Brain microvascular endothelial cell (primary cell): ENCODE measurements at regions not wholly inside any gene's neighbourhood (a gene's known extent, or its start where the extent isn't known, plus 50 kb on each side); places are given as distances from the start of the nearest gene placed in this dataset.

Experiments used
- DNase-seq: peaks from one replicate; pipeline ENCODE4 v3.0.0-alpha.2; 2020
- H3K27ac ChIP-seq: fragments of 250-450 bp; sonication (Bioruptor Pico); 2 replicates; pipeline ENCODE4 v1.5.1; 2020; ENCODE audit warnings: mild to moderate bottlenecking, moderate library complexity
- H3K27me3 ChIP-seq: fragments of 250-450 bp; sonication (Bioruptor Pico); replicated peaks from 2 replicates; pipeline ENCODE4 v1.5.1; 2020; ENCODE audit warnings: mild to moderate bottlenecking
- H3K36me3 ChIP-seq: fragments of 250-450 bp; sonication (Bioruptor Pico); replicated peaks from 2 replicates; pipeline ENCODE4 v1.5.1; 2020; ENCODE audit warnings: mild to moderate bottlenecking
- H3K4me3 ChIP-seq: 2 replicates; pipeline ENCODE4 v1.5.1; 2011; ENCODE audit warnings: low read depth, mild to moderate bottlenecking, control low read depth, low read length, moderate library complexity
- in situ Hi-C: cut with HindIII; loops from 2 replicates; pipeline ENCODE4 v1.10.0; 2017; ENCODE audit warnings: low sequenced_read_pairs, low pct_ligation_motif_present
- TF ChIP-seq, protein P1 (sequence below): IDR thresholded peaks from 2 replicates; pipeline ENCODE4 v1.5.1; 2011; ENCODE audit warnings: low read depth, mild to moderate bottlenecking, moderate library complexity, low read length, control low read depth, inconsistent platforms; ENCODE audit errors: missing control alignments

DNA sequence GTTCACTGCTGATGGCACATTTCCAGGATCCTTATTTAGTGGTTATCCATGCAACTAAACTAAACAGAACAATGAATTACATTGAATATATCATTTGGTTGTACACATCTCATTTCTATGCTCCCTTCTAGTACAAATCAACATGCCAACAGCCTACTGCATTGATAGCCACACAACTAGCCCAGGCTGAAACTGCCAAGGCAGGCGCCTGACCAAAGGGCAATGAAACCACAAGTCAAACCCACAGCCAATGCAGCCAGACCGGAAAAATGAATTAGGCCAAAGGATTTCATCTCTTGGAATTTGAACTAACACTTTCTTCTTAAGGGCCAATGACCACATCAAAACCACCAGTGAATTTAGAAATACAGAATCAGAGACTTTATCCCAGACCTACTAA is 196.4 kb downstream of the NOL4 start:
- Histone ChIP-seq H3K27me3 (no peaks in the 10 kb centered on the region), H3K36me3 (no peaks in the 10 kb centered on the region), H3K27ac (no peak overlapping the region), H3K4me3 (no peak overlapping the region)
- TF ChIP-seq, protein P1, sequence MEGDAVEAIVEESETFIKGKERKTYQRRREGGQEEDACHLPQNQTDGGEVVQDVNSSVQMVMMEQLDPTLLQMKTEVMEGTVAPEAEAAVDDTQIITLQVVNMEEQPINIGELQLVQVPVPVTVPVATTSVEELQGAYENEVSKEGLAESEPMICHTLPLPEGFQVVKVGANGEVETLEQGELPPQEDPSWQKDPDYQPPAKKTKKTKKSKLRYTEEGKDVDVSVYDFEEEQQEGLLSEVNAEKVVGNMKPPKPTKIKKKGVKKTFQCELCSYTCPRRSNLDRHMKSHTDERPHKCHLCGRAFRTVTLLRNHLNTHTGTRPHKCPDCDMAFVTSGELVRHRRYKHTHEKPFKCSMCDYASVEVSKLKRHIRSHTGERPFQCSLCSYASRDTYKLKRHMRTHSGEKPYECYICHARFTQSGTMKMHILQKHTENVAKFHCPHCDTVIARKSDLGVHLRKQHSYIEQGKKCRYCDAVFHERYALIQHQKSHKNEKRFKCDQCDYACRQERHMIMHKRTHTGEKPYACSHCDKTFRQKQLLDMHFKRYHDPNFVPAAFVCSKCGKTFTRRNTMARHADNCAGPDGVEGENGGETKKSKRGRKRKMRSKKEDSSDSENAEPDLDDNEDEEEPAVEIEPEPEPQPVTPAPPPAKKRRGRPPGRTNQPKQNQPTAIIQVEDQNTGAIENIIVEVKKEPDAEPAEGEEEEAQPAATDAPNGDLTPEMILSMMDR, result no peak
- DNase-seq, result no peak
- in situ Hi-C loops, result no loop called here

DNA sequence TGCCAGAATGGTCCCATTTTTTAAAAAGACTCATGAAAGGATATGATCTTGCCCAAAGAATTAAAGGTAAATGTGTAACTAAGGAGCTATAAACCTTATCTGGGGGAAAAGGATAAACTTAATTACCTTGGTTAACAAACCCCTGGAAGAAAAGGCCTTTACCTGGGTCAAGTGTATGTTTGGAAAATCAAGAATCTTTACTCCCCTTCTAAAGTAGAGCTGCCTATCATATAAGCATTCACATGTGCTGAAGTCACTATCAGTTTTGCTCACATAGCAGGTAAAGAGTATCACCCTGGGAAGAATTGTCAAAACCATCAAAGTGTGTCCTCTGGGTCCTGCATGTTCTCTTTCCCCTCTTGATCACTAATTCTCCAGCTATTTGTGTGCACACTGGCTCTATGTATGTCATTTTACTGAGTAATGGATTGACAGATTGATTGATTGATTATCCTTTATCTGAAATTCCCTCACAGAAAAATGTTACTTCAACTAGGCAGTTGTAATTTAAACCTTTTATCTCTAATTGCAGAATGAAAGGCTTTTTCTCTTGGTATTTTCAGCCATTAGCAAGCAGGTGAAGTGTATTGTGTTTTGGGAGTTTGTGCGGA is 199.4 kb downstream of the NOL4 start:
- no peaks in the 10 kb centered on the region for H3K27me3 ChIP-seq
- TF ChIP-seq, protein P1, result no peak
- no peak overlapping the region for H3K27ac ChIP-seq
- H3K36me3 ChIP-seq, result no peaks in the 10 kb centered on the region
- H3K4me3 ChIP-seq, result no peak overlapping the region
- DNase-seq, result no peak
- in situ Hi-C loops, result no loop called here

DNA sequence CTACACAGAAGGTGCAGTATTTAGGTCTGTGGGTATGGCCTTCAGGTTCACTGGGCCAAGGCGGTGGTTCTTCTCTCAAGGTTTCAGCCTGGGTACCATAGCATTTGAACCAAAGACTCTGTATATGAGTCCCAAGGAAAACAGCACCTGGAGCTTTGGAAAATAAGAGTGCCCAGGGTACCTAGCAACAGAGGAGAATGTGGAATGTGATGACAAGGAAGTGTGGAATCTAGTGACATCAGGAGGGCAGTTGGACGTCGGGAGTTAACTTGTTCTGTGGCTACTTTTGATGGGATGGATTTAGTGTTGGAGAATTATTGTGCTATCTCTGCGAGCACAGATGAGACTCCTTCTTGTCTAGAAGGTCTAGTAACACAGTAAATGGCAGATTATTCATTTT is 201.2 kb downstream of the NOL4 start:
- H3K27me3 ChIP-seq, result no peaks in the 10 kb centered on the region
- TF ChIP-seq, protein P1, result no peak
- DNase-seq, result peak; percentile 14
- no peaks in the 10 kb centered on the region for H3K36me3 ChIP-seq
- in situ Hi-C loops, result no loop called here
- no peak overlapping the region for H3K27ac ChIP-seq
- H3K4me3 ChIP-seq, result no peak overlapping the region

DNA sequence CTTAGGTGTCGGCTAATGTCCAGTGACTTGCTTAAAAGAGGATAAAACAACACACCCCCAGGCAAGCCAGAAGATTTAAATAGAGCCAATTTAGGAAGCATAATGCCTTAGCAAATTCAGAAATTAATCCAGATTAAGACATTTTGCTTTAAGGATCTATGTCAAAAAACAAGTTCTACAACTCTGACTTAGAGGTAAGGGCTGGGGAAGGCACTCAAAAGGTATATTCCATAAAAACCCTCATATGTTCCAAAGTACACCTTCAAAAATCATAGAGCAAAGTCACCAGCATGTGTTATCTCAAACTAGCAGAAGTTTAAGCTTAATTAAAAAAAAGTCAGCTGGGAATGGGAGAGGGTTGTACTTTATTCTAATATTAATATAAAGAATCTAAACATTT is 206.4 kb downstream of the NOL4 start:
- in situ Hi-C loops, result no loop called here
- TF ChIP-seq, protein P1, result no peak
- H3K27me3 ChIP-seq, result no peaks in the 10 kb centered on the region
- no peak for DNase-seq
- no peak overlapping the region for H3K4me3 ChIP-seq
- H3K36me3 ChIP-seq, result no peaks in the 10 kb centered on the region
- no peak overlapping the region for H3K27ac ChIP-seq

DNA sequence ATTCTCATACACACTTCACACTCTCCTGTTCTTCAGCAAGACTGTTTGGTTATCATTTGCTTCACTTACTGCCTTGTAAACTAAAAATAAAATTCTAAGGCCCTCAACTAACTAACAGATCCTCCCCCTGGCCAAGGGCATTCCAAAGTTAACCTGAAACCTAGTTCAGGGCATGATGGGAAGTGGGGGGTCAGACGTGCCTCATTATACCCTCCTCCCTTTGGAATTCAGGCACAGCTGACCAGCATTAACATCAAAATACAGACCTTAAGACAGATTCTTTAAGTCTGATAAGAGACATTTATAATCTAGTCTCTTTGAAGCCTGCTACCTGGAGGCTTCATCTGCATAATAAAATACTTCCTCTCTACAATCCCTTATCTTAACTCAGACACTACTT is 221.0 kb downstream of the NOL4 start:
- no peaks in the 10 kb centered on the region for H3K36me3 ChIP-seq
- TF ChIP-seq, protein P1, result no peak
- in situ Hi-C loops, result no loop called here
- no peak overlapping the region for H3K4me3 ChIP-seq
- DNase-seq, result no peak
- H3K27ac ChIP-seq, result no peak overlapping the region
- no peaks in the 10 kb centered on the region for H3K27me3 ChIP-seq

DNA sequence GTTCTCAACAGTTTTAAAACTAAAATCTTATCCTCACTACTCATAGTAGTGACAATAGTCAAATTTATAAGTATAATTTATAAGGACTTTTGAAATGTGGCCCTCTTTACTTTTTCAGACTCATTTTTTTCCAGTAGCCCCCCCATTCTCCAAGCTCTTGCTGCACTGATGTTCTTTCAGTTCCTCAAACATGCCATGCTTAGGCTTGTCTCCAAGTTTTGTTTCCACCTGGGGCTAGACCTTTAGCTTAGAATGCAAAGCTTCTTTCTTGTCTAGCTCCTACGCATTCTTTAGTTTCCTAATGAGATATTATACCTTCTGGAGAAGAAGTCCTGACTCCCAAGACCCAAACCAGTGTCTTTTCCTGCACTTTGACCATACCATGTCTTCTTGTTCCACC is 222.6 kb downstream of the NOL4 start:
- in situ Hi-C loops, result no loop called here
- TF ChIP-seq, protein P1, result no peak
- Histone ChIP-seq H3K36me3 (no peaks in the 10 kb centered on the region), H3K27me3 (no peaks in the 10 kb centered on the region), H3K4me3 (no peak overlapping the region), H3K27ac (no peak overlapping the region)
- no peak for DNase-seq
